ENCODE measurements at regions not wholly inside any gene's neighbourhood (a gene's known extent, or its start where the extent isn't known, plus 50 kb on each side); places are given as distances from the start of the nearest gene placed in this dataset.
"Not testable (repeated sequence)": the region's sequence is repeated elsewhere in the genome, so short reads cannot be mapped to it uniquely, and the experiment has no call there.

DNA sequence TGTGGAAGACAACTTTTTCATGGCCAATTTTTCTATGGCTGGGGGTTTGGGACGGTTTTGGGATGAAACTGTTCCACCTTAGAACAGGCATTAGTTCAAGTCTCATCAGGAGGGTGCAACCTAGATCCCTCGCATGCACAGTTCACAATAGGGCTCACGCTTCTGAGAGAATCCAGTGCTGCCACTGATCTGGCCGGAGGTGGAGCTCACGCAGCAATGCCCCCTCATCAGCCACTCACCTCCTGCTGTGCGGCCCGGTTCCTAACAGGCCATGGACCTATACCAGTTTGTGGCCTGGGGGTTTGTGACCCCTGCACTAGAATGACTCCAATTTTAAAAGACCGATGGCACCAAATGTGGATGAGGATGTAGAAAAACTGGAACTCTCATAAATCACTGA lies 127.2 kb upstream of the IER5L start:
- no peak for DNase-seq (ENCODE audit: low read depth in 3 of 3, low spot score in 2 of 3)

DNA sequence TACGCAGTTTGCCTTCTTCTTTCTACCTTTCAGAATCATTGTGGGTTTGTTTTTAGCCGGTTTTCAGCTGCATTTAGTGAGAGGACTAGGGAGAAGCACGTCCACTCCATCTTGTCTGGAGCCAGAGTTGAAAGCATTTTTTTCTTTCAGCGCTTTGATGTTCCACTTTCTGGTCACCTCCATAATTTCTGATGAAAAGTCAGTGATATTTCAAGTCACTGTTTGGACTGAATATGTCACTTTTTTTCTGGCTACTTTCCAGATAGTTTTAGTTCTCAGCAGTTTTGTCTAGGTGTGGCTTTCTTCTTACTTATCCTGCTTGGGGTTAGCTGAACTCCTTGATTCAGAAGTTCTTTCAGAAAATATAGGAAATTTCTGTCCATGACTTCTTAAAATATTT lies 123.9 kb upstream of the IER5L start:
- DNase-seq (ENCODE audit: low read depth in 3 of 3, low spot score in 2 of 3), result no peak

DNA sequence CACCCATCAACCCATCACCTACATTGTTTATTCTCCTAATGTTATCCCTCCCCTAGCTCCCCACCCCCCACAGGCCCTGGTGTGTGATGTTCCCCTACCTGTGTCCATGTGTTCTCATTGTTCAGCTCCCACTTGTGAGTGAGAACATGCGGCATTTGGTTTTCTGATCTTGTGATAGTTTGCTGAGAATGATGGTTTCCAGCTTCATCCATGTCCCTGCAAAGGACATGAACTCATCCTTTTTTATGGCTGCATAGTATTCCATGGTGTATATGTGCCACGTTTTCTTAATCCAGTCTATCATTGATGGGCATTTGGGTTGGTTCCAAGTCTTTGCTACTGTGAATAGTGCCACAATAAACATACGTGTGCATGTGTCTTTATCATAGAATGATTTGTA lies 118.1 kb upstream of the IER5L start:
- not testable (repeated sequence) for DNase-seq (ENCODE audit: low read depth in 3 of 3, low spot score in 2 of 3)

DNA sequence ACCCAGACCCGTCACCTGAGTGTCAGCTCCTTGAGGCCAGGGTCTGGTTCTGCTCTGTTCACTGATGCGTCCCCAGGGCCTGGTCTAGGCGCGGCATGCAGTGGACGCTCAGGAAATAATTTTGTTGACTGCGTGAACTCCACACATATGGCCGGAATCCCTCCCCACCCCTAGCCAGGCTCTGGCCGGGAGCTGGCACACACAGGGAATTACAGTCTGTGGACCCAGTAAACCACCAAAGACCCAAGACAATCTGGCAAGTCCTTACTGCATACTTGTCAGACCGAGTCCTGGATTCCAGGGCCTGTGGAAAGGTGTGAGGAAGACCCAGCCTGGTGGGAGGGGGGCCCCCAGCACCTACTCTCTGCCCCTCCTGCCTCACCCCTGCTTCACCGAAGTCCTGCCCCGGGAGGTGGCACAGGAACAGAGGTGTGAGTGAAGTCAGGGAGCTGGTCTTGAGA lies 113.0 kb upstream of the IER5L start:
- DNase-seq (ENCODE audit: low read depth in 3 of 3, low spot score in 2 of 3), result no peak

DNA sequence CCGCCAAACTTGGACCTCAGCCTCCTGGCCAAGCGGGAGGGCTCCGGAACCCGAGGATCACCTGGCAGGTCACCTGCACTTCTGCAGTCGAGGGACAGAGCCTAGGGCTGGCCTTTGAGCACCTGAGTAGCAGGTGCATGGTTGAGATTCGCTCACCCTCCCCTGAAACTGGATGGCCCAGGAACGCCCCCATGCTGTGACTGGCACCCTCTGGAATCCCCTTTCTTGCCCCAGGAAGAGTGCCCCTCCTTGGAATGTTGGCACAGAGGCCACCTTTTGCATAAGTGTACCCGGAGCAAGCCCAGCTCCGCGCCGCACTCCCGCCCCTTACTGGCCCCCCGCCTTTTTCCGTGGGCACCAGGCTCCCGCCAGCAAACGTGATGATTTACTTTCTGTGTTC lies 112.5 kb upstream of the IER5L start:
- no peak for DNase-seq (ENCODE audit: low read depth in 3 of 3, low spot score in 2 of 3)

DNA sequence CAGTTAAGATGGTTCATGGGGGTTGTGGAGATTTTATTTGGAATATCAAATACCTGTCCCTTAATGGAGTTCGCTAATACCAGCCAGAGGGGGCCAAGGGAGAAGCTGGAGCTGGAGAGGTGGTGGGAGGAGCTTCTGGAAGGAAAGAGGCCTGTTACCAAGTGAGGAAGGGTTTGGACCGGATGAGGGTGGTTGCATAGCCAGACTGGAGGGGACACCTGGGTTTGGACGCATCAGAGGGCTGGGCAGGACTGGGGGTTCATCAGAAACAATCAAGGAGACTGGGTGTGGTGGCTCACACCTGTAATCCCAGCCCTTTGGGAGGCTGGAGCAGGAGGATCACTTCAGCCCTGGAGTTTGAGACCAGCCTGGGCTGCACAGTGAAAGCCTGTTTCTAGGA lies 111.8 kb upstream of the IER5L start:
- no peak for DNase-seq (ENCODE audit: low read depth in 3 of 3, low spot score in 2 of 3)

- DNase-seq (ENCODE audit: low read depth in 3 of 3, low spot score in 2 of 3), result no peak
Measured at GRCh38 chr9:129289131-129289731, 111.2 kb upstream of the IER5L start.

DNA sequence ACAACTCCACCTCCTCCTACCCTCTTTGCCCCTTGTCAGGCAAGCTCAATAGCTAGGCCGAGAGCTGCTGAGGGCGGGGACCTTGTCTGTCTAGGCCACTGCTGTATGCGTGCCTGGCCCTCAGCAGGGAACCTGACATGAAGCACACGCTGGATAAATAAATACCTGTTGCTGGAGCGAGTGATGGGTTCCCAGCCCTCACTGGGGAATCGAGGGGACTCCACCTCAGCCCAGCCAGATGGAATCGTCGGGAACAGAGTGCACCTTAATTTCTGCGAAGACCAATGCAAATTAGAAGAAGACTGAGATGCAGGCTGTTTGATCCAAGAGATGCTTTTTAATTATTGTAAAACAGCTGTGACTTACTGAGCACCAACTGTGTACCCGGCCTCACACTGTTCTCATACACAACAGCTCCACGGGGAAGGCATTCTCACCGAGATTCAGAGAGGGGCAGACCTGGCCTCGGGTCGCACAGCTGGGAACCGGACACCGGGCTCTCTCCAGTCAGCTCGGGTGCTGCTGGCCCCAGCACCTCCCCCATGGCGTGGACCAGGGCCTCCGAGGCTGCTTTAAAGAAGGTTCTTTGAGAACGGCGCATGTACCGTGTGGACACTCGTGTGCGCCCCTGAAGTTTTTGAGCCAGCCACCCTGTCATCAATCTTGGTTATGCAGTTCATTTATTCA lies 109.7 kb upstream of the IER5L start:
- no peak for DNase-seq (ENCODE audit: low read depth in 3 of 3, low spot score in 2 of 3)

DNA sequence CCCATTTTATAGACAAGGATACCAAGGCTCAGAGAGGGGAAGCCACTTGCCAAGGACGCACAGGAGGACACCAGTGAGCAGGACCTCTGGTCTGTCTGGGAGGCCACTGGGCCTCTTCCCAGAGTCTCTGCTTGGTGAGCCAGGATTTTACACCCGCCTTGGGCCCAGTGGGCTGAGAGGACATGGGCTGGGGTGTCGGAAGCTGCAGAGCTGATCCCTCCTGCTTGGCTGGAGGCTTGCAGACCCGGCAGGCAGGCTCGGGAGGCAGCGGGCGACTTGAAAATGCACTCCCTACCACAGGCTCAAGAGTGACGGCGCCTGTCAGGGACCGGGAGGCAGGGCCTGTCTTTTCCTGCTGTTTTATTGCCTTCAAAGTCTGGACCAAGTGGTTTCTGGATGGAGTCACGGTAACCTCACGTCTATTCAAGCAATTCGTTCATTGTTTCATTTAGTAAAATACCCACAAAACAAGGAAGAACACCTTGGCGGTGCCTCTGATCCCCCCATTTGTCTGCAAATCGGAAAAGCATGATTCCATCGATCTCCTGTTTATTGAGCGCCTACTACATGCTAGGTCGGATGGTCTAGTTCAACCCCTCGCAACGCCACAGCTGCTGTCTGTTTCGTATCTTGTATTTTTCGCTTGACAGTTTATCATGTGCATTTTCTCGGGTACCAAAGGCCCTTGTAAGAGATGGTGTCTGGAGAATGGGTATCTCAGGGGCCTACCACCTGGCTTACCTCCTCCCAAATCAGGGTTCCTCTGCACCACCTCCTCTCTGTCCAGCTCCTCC lies 108.1 kb upstream of the IER5L start:
- no peak for DNase-seq (ENCODE audit: low read depth in 3 of 3, low spot score in 2 of 3)

DNA sequence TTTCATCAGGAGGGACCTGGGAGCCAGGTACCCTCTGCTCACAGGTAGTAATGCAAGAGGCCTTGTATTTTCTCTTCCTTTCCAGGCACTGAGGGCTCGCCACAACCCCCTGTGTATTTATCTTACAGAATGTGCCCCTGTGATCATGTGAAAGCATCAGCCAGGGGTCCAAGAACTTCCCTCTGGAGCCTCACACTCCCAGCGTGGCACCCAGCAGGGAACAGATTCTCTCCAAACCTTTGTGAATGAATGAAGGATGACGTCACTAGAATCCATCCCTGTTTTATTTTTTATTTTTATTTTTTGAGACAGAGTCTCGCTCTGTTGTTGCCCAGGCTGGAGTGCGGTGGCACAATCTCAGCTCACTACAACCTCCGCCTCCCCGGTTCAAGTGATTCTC lies 107.3 kb upstream of the IER5L start:
- no peak for DNase-seq (ENCODE audit: low read depth in 3 of 3, low spot score in 2 of 3)

DNA sequence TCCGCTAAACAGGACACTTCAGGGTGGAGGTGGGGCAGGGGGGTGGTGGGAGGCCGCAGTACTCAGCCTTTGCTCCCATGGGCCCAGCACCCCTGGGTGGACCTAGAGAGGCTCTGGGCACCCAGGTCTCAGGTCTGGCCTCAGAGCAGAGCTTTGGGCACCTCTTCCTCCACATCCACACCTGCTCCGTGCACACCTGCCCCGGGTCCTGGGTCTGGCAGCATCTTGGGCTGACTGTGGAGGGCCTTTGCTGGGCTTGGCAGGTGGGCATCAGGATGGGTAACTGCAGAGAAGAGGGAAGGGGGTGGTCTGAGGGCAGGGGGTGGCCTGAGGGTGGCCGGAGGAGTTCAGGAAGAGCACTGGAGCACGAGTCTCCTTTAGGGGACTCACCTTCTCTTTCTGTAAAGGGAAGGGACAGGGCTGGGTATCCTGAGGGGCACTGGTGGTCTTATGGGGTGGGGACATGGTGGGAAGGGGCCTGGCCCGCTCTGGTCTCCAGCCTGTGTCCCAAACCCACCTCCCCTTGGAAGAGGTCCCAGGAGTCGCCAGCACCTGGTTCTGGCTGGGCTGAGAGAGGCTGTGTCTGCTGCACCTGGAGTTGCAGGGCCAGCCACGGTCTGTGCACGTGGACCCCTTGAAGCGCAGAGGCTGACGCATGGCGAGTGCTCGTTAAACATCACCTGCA lies 106.7 kb upstream of the IER5L start:
- no peak for DNase-seq (ENCODE audit: low read depth in 3 of 3, low spot score in 2 of 3)

DNA sequence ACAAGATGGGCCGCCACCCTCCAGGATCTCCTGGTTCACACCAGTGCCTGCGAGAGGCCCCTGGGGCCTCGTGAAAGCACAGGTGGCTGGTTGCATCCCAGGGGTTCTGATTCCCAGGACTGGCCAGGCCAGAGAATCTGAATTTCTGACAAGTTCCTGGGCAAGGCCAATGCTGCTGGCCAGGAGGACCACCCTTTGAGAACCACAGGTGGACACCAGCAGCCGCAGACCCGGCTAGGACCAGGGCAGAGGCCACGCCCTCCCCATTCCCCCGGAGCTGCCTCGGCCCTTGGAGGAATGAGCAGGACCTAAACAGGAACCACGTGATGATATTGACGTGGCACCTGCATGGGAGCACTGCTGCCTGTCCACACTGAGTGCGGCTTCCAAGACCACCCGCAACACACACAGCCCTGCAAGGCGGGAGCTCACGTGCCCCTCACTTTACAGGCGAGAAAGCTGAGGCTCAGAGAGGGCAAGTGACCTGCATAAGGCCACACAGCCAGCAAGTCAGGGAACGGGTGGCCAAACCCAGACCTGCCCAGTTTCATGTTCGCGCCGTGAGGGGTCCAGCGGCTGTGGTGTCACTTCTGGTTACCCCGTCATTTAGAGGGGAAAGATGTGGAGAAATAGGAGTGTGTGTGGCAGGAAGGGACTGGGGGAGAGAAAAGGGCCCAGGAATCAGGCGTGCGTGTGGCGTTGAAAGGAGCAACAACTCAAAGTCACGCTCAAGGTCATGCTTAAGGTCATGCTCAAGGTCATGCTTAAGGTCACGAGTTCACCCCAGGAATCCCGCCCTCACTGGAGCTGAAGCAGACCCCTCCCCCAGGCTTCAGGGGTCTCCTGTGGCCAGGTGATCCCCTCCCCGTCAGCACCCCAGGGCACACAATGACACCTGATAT lies 105.9 kb upstream of the IER5L start:
- DNase-seq (ENCODE audit: low read depth in 3 of 3, low spot score in 2 of 3), result no peak

DNA sequence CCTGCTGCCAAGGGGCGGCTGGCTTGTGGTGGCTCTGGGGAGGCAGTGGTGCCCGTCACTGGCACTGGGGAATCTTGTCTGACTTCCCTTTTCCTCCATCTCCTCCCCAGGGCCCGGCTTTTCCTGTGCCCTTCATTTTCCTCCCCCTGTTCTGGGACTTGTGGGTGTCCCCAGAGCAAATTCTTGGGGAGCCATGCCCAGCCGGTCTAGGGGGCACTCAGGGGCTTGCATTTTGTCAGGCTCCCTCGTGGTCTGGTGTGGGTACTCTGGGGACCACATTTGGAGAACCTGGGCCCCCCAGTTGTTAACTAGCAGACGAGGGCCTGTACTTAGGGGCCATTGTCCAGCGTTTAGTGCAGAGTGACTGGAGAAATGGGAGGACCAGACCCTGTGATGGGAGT lies 105.2 kb upstream of the IER5L start:
- DNase-seq (ENCODE audit: low read depth in 3 of 3, low spot score in 2 of 3), result no peak

- DNase-seq (ENCODE audit: low read depth in 3 of 3, low spot score in 2 of 3), result no peak
Measured at GRCh38 chr9:129282731-129283211, 104.7 kb upstream of the IER5L start.

DNA sequence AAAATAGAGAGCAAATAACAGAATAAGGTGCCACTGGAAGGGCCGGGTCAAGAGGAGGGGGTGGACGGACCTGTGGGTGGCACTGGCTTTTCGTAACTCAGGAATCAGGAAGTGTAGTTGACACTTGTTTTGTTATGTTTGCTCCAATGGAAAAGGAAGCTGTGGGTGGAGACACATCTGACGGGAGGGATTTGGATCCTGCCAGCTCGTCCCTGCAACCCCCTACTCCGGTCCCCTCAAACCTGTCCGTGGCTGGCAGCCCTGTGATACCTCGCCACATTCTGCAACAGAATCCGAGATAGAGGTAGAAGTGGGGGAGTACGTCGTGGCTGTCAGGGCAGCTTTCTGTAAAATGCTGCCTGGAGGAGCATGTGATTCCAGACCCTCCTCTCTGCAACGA lies 104.2 kb upstream of the IER5L start:
- no peak for DNase-seq (ENCODE audit: low read depth in 3 of 3, low spot score in 2 of 3)

GRCh38 chr9:129281506-129282145 lies 103.6 kb upstream of the IER5L start:
- DNase-seq (ENCODE audit: low read depth in 3 of 3, low spot score in 2 of 3), result no peak

DNA sequence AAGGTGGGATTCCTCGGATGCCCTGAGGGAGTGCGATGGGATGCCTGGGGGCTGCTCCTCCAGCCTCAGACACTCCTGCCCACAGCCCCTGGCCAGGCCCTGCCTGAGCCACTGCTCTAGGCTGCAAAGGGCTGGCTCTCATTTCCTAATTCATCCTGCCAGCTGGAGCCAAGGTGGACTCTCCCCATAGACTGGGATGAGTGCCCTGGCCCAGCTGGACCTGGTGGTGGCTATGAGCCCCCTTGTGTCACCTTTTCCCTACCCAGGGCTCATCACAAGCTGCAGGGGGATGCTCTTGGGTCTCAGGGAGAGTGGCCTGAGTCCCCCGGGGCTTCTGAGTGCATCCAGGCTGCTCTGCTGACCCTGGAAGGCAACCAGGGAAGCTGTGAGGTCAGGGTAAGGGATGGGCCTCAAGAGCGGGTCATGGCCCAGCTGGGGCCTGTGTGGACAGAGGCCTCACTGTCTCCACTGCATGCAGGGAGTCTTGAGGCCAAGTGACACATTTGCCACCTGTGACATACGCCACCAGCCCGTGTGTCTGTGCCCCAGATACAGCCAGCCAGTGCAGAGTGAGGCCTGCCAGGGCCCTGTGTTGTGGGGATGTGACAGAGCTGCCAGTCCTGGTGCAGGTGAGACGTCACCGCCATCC lies 102.7 kb upstream of the IER5L start:
- DNase-seq (ENCODE audit: low read depth in 3 of 3, low spot score in 2 of 3), result no peak

DNA sequence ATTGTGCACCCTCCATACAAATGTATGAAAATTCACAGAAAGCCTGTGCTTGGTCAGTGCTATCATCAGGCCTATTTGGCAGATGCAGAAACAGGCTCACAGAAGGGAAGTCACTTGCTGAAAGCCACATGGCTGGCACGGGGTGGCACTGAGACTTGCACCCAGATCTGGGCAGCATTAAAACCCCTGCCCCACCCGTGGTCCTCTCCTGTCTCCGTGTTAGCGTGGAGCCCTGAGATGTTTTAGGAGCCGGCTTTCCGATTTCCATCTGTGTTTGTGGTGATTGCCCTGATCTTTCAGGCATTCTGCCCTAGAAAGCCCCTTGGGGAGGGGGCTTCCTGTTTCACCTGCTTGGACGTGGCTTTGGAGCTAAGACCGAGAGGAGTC lies 102.2 kb upstream of the IER5L start:
- no peak for DNase-seq (ENCODE audit: low read depth in 3 of 3, low spot score in 2 of 3)

Data from right renal cortex interstitium (tissue), 3 donors.